Epidermal melanocyte (primary cell): ENCODE measurements at regions not wholly inside any gene's neighbourhood (a gene's known extent, or its start where the extent isn't known, plus 50 kb on each side); places are given as distances from the start of the nearest gene placed in this dataset.
"Not testable (repeated sequence)": the region's sequence is repeated elsewhere in the genome, so short reads cannot be mapped to it uniquely, and the experiment has no call there.

Experiments
- DNase-seq: peaks from one replicate; pipeline ENCODE4 v3.0.0; 2011; ENCODE audit warnings: low spot score; ENCODE audit not compliant: insufficient read length

- no peak for DNase-seq
Observed at GRCh38 chr20:12718619-12719018, 290.2 kb upstream of the SPTLC3 start.

DNA sequence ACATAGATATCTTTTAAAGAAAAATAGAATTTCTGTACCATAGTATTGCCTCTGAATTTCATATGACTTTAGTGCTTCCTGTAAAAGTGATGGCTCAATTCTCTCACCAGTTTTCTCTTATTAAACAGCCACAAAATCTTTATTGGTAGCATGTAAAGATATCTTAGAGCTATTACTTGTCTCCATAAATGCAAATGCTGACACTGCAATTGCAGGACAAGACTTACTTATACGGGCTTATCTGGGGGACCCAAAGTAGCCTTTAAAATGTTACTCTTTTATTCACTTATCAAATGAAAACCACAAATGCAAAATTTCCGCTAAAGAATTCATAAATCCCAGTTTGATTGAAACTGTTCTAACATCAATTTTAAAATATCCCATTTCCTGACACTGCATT is 287.1 kb upstream of the SPTLC3 start:
- DNase-seq: no peak

GRCh38 chr20:12722091-12722490 is 286.7 kb upstream of the SPTLC3 start:
- DNase-seq: no peak

DNA sequence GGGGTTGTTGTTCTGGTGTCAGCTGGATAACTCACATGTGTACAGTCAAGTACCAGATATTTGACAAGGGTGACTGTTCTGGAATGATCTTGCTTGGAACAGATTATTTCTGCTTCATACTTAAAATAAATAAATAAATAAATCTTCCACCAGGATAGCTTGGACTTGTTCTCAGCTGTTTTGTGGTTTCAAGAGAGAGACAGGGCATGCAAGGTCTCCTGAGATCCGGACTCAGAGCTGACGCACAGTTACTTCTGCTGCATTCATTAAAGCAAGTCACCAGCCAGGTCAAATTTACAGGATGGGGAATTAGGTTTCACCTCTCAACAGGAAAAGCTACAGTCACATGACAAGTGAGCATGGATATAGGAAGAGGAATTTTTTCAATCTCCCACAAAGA is 285.0 kb upstream of the SPTLC3 start:
- no peak for DNase-seq

DNA sequence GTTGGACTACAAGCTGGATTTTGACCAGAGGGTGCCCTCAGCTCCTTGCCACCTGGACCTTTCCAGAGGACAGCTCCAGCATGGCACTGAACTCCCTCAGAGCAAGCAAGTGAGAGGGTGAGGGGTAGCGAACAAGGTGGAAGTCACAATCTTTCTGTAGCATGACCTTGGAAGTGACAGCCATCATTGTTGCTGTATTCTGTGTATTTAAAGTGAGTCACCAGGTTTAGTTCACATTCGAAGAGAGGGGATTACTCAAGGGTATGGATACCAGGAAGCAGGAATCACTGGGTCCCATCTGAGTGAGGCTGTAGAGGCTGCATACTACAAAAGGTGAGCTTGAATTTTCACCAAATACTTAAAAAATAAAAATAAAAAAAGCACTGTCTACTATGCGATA is 280.0 kb upstream of the SPTLC3 start:
- DNase-seq: no peak

- no peak for DNase-seq
Observed at GRCh38 chr20:12729326-12729725, 279.4 kb upstream of the SPTLC3 start.

DNA sequence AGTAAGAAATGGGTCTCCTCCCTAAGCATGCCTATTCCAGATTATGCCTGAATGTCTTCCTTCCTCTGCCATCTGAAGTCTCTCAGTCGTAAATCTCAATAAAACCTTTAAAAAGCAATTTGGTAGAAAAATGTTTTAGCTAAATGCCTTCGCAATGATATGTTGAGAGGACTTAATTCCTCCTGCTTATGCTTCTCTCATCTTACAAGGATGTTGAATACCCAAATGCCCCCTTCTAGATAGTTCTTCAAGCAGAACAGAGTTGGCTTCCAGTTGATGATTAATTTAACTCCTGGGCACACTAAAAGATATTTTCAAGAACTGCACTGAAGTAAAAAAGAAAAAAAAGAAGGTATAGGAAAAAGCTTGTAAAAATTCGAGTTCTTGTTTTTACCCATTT is 275.0 kb upstream of the SPTLC3 start:
- no peak for DNase-seq

DNA sequence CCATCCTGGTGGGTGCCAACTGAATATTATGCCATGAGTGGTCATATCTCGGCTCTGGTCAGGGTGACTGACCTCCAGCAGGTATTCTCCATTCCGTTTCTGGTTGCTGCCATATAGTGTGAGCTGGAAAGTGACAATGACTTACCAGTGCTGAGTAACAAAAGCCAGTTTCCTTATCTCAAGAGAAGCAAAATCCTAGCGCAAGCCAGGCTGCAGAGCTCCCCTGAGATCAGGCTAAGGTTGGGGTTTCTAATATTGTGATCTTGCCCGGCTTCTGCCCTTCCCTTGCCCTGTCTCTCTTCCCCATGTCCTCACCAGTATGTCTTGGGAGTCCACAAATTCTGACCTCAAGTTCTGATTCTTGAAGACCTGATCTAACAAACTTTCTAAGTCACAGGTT is 271.3 kb upstream of the SPTLC3 start:
- no peak for DNase-seq

- no peak for DNase-seq
Observed at GRCh38 chr20:12737900-12738299, 270.9 kb upstream of the SPTLC3 start.

DNA sequence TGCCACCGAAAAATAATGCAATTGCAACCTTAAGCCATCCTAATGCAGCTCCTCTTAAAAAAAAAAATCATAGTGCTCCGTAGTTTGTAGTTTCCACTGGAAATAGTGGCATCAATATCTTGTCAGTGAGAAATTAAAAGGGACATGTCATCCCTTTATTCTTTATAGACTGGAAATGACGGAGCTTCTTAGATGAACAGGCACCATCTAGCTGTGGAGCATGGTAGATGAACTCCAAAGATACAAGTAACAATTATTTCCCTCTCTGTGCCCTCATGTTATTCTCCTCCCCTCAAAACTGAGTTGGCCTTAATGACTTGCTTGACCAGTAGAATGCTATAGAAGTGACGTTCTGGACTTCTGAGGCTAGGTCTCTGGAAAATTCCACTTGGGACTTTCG is 268.1 kb upstream of the SPTLC3 start:
- DNase-seq: no peak

DNA sequence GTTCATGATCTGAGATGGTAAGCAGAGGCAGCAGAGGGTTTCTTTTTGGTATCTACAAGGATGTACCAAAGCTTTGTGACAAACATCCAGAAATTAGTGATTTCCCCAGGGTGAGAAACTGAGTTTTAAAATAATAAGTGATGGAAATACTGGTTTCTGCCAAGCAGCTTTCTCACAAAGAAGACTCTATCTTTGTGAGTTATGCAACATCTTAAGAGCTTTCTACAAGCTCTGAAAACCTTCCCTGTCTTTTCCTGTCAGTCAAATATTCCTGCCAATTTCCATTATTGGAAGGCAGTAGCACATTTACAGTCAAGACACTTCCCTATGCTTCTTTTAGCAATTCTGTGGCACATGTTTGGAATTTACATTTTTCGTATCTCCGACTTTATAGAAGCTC is 264.7 kb upstream of the SPTLC3 start:
- DNase-seq: no peak

GRCh38 chr20:12748359-12748994 is 260.3 kb upstream of the SPTLC3 start:
- no peak for DNase-seq

- DNase-seq: no peak
Observed at GRCh38 chr20:12750221-12750620, 258.6 kb upstream of the SPTLC3 start.

DNA sequence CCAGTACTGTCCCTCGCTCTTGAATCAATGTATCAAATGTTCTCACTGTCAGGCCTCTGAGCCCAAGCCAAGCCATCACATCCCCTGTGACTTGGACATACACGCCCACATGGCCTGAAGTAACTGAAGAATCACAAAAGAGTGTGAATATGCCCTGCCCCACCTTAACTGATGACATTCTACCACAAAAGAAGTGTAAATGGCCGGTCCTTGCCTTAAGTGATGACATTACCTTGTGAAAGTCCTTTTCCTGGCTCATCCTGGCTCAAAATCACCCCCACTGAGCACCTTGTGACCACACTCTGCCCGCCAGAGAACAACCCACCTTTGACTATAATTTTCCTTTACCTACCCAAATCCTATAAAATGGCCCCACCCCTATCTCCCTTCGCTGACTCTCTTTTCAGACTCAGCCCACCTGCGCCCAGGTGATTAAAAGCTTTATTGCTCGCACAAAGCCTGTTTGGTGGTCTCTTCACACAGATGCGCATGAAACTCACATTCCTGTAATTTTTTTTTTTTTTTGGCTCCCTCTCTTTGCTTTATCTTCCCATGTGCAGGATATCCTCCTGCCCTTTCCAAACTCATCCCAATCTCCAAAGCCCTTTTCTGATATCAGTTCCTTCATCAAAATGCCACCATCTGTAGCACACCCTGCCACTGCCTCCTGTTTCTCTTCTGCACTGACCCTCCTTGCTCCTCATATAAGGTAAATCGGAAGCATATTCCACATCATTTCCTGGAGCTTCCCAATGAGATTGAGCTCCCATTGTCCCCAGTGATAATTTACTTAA is 255.7 kb upstream of the SPTLC3 start:
- DNase-seq: not testable (repeated sequence)

GRCh38 chr20:12753742-12754141 is 255.0 kb upstream of the SPTLC3 start:
- not testable (repeated sequence) for DNase-seq

DNA sequence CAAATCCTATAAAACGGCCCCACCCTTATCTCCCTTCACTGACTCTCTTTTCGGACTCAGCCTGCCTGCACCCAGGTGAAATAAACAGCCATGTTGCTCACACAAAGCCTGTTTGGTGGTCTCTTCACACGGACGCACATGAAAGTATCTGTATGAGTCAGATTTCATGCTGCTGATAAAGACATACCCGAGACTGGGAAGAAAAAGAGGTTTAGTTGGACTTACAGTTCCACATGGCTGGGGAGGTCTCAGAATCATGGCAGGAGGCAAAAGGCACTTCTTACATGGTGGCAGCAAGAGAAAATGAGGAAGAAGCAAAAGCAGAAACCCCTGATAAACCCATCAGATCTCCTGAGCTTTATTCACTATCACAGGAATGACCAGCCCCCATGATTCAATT is 249.3 kb upstream of the SPTLC3 start:
- DNase-seq: not testable (repeated sequence)

DNA sequence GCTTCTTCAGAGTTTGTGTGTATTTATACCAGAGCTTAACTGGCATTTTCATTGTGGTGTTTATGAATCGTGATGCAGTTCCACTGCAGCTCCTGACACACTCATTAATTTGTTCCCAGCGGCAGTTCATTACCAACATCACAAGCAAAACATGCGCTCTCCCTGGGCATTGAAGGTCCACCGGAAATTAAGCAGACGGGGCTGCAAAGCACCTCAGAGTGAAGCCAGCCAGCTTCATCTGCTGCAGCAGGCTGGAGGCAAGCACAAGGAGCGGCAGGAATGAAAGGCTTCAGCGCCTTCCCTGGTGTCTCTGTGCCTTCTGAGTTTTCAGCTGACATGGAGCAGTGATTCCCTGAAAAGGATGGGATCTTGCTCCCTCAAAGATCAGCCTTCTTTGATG is 246.0 kb upstream of the SPTLC3 start:
- no peak for DNase-seq

DNA sequence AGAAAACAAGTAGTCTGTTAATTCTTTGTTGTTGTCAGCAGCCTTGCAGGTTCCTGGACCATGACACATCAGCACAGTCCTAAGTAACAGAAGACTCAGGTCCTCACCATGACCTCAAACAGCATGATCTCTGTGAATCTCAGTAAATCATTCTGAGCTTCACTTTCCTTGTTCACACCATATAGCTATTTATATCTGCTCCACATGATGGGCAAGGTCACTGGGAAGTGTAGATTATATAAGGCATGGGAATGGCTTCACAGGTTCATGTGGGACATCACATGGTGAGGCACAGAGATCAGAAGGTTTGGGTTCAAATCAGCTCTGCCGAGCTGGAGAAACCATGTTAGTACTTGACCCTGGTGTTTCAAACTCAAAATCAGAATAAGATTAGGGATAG is 245.4 kb upstream of the SPTLC3 start:
- DNase-seq: no peak

DNA sequence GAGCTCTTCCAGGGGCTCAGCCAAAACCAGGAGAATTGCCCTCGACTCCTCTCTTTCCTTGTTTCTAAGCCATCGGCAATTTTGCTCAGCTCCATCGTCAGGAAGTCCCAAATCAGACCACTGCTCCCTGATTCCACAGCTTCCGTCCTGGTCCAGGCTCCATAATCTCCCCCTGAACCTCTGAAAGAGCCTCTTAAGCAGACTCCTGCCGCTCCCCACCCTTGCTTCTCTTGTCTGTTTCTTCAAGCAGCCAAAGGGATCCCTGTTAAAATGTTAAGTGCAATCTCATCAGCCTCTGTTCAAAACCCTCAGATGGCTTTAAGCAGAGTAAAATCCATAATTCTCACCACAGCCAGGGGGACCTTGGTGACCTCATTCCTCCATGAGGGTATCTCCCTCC is 244.7 kb upstream of the SPTLC3 start:
- DNase-seq: no peak

- DNase-seq: no peak
Observed at GRCh38 chr20:12764851-12765250, 243.9 kb upstream of the SPTLC3 start.

- DNase-seq: no peak
Observed at GRCh38 chr20:12773936-12774335, 234.8 kb upstream of the SPTLC3 start.

- DNase-seq: no peak
Observed at GRCh38 chr20:12775041-12775440, 233.7 kb upstream of the SPTLC3 start.

GRCh38 chr20:12777016-12777415 is 231.8 kb upstream of the SPTLC3 start:
- DNase-seq: no peak
